ENCODE measurements at regions not wholly inside any gene's neighbourhood (a gene's known extent, or its start where the extent isn't known, plus 50 kb on each side); places are given as distances from the start of the nearest gene placed in this dataset.

DNA sequence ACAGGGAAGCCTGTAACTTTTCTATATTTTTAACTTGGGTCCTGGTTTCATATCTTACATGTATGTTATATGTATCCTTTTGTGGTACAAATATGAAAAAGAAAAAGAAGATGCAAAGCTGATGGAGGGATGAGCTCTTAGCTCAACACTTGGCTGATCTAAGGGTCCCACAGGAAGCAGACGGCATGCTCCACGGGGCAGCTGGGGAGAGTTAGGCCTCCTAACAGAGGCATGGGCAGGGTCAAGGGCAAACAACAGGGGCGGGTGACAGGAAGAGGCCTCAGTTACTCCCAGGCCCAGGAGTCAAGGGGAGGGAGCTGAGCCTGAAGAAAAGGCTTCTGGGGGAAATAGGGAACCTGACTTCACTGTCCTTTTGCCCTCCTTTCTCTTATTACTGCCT, 287.2 kb downstream of the ZSWIM6 start:
- no peak for TF ChIP-seq EZH2phosphoT487 (IDR thresholded peaks at IDR 0.05; ENCODE audit: borderline replicate concordance, low read length)
- TF ChIP-seq, protein P1, sequence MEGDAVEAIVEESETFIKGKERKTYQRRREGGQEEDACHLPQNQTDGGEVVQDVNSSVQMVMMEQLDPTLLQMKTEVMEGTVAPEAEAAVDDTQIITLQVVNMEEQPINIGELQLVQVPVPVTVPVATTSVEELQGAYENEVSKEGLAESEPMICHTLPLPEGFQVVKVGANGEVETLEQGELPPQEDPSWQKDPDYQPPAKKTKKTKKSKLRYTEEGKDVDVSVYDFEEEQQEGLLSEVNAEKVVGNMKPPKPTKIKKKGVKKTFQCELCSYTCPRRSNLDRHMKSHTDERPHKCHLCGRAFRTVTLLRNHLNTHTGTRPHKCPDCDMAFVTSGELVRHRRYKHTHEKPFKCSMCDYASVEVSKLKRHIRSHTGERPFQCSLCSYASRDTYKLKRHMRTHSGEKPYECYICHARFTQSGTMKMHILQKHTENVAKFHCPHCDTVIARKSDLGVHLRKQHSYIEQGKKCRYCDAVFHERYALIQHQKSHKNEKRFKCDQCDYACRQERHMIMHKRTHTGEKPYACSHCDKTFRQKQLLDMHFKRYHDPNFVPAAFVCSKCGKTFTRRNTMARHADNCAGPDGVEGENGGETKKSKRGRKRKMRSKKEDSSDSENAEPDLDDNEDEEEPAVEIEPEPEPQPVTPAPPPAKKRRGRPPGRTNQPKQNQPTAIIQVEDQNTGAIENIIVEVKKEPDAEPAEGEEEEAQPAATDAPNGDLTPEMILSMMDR (IDR thresholded peaks at IDR 0.05; ENCODE audit: low read depth, low read length, poor library complexity, severe bottlenecking), result no peak

All from DOHH2 (cell line).